GM12891 (cell line): ENCODE measurements at regions not wholly inside any gene's neighbourhood (a gene's known extent, or its start where the extent isn't known, plus 50 kb on each side); places are given as distances from the start of the nearest gene placed in this dataset.

Experiments
- DNase-seq: peaks from one replicate; pipeline ENCODE4 v3.0.0; 2011; ENCODE audit warnings: low spot score; ENCODE audit not compliant: insufficient read length
- FAIRE-seq: peaks from 2 replicates; lab custom pipeline; 2011; peaks lifted over from hg19 to GRCh38; lab: Jason Lieb, UNC
- PAX5 ChIP-seq: IDR thresholded peaks from 2 replicates; pipeline ENCODE4 v1.6.1; 2011; ENCODE audit warnings: low read length, moderate library complexity, mild to moderate bottlenecking; ENCODE audit not compliant: insufficient read depth, severe bottlenecking
- POLR2A ChIP-seq: IDR thresholded peaks from 2 replicates; pipeline ENCODE4 v1.6.1; 2011; ENCODE audit warnings: low read depth, low read length, control low read depth
- POLR2AphosphoS5 ChIP-seq: IDR thresholded peaks from 2 replicates; pipeline ENCODE4 v1.6.1; 2011; ENCODE audit warnings: low read depth, low read length, control low read depth
- POU2F2 ChIP-seq: IDR thresholded peaks from 2 replicates; pipeline ENCODE4 v1.6.1; 2011; ENCODE audit warnings: low read depth, mild to moderate bottlenecking, control low read depth, low read length, moderate library complexity
- SPI1 ChIP-seq: IDR thresholded peaks from 2 replicates; pipeline ENCODE4 v1.6.1; 2011; ENCODE audit warnings: low read depth, low read length, control low read depth
- TAF1 ChIP-seq: IDR thresholded peaks from 2 replicates; pipeline ENCODE4 v1.6.1; 2011; ENCODE audit warnings: low read depth, low read length, control low read depth

- FAIRE-seq (peak; percentile 66), DNase-seq (no peak)
- no peak for TF ChIP-seq POLR2A
- no peak for TF ChIP-seq POU2F2
- no peak for TF ChIP-seq POLR2AphosphoS5
Observed at GRCh38 chr1:186620566-186621350, 59.5 kb downstream of the PTGS2 start.

- peak; percentile 98 for FAIRE-seq
- DNase-seq, result peak; percentile 43
- TF ChIP-seq POU2F2 (peak; percentile 58; the same call in 1 of the 2 replicates), TAF1 (0 out of 2 replicates have a peak, but pooled peaks have one; percentile 39), POLR2A (no peak), SPI1 (peak; percentile 96), POLR2AphosphoS5 (no peak), PAX5 (no peak)
Observed at GRCh38 chr1:186618401-186619170, 61.6 kb downstream of the PTGS2 start.

DNA sequence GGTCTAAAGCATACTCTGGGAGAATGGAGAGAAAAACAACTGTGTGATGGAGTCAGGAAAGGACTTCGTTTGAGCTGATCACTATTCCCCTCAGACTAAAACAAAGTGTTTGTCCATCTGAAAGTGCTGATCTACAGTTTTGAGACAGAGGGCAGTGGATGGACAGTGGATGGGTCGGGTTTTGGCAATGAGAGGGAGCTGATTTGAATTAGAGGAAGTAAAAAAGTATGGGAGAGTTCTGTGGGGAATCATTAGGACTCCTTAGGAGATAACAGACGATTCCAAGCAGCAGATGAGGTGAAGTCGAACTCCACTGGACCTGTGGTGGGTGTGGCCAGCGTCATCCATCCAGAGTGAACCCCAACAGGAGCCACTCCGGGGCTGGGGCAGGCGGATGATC, 62.3 kb downstream of the PTGS2 start:
- DNase-seq, result no peak
- TF ChIP-seq POU2F2 (no peak), SPI1 (no peak), POLR2AphosphoS5 (no peak)
- FAIRE-seq, result no peak

- TF ChIP-seq PAX5 (no peak), SPI1 (no peak), POLR2AphosphoS5 (no peak), POLR2A (no peak), TAF1 (no peak), POU2F2 (no peak)
- no peak for FAIRE-seq
- DNase-seq, result no peak
Observed at GRCh38 chr1:186616511-186616910, 63.7 kb downstream of the PTGS2 start.

DNA sequence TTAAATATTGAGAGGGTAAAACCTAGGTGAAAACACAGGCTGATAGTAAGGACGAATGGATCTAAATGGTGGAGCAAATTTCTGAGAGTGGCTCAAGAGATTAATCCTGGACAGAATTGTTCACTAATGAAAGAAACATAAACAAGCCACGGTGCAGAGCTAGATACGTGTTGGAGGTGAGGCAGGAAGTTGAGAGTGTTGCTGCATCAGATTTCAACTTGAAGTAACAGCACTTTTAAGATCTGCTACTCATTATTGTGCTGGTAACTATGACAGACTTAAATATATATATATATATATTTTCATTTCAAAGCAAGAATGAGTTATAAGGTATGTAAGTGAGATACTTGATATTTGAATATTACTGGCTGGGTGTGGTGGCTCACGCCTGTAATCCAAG, 64.9 kb downstream of the PTGS2 start:
- no peak for TF ChIP-seq SPI1
- no peak for TF ChIP-seq POLR2A
- TF ChIP-seq PAX5, result no peak
- TF ChIP-seq POLR2AphosphoS5, result no peak
- no peak for TF ChIP-seq POU2F2
- TF ChIP-seq TAF1, result no peak
- FAIRE-seq (no peak), DNase-seq (no peak)

- no peak for FAIRE-seq
- TF ChIP-seq POU2F2, result no peak
- TF ChIP-seq SPI1, result no peak
- no peak for DNase-seq
Observed at GRCh38 chr1:186611156-186611555, 69.1 kb downstream of the PTGS2 start.

DNA sequence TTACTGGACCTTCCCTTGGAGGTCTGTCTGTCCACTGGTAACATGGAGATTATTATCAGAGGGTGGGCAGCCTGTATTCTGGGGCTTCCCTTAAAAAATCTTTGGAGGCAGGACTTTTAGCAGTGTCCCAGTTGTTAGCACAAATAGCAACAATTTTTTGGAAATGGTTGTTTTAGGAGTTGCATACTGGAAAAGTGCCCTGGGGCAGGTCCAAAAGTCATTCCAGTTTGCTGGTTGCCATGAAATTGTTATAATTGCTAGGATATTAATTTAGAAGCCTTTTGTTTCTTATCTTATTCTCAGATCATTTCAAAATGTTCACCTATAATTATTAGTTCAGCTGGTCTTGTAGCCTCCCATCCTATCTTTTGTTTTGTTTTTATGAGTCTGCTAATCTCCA, 71.0 kb downstream of the PTGS2 start:
- no peak for DNase-seq
- no peak for TF ChIP-seq POU2F2
- TF ChIP-seq SPI1, result no peak
- TF ChIP-seq TAF1, result no peak
- no peak for TF ChIP-seq PAX5
- TF ChIP-seq POLR2A, result no peak
- no peak for TF ChIP-seq POLR2AphosphoS5
- FAIRE-seq, result no peak

DNA sequence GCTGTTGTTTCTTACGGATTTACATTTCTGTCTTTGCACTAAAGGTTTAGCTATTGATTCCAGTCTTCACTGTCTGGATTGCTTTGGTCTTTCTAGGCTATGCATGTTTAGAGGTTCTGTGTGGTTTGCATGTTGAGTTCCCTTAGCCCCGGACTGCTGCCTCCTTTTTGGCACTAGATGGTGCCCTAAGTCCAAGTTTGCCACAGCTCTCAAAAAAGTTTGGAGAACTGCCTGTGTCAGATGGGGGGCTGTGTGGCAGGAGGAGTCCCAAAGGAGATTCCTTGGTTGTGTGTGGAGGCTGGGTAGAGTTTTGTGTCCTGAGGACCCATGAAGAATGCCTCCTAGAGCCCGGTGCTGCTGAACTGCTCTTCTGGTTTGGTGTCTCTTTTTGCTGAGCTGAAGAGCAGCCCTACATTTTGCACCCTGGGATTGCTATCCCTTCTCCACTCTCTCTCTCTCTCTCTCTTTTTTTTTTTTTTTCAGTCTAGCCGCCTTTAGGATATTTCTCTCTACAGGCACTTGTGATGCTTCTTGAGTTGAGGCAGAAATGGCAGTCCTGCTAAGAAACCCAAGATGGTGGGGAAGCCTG, 74.4 kb downstream of the PTGS2 start:
- TF ChIP-seq TAF1 (no peak), POLR2AphosphoS5 (no peak), SPI1 (no peak), PAX5 (no peak), POU2F2 (no peak), POLR2A (no peak)
- FAIRE-seq (peak; percentile 69), DNase-seq (no peak)

GRCh38 chr1:186595969-186596368, 84.3 kb downstream of the PTGS2 start:
- FAIRE-seq (no peak), DNase-seq (no peak)
- no peak for TF ChIP-seq POU2F2
- no peak for TF ChIP-seq PAX5
- TF ChIP-seq SPI1, result 0 out of 2 replicates have a peak, but pooled peaks have one; percentile 12
- TF ChIP-seq POLR2AphosphoS5, result no peak
- no peak for TF ChIP-seq POLR2A
